ENCODE measurements at regions not wholly inside any gene's neighbourhood (a gene's known extent, or its start where the extent isn't known, plus 50 kb on each side); places are given as distances from the start of the nearest gene placed in this dataset.

DNA sequence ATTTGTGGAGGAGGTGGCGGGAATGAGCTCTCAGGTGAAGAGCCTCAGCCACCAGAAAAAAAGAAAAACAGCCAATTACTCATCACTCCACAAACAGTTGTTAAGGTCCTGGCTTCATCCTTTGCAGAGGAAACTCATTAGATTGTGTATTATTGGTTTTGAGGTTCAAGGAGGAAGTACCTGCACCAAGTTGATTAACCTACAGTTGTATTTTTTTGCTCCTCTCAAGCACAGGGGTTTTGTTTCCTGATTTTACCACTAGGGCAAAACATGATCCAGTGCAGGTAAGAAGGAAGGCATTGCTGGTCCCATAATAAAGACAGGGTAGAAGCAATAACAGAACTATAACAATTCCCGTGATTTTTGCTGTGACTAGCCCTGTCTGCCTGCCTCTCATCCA is 84.0 kb upstream of the QRFPR start:
- Mint-ChIP-seq H3K9me3 (peaks cover 16 to 23% (median 20%) of the 10 kb centered on the region in 5 donors), H3K4me1 (peaks cover 0 to 3% (median 3%) of the 10 kb centered on the region in 3 donors), H3K27ac (no peak overlapping the region), H3K36me3 (peaks cover 0 to 13% (median 0%) of the 10 kb centered on the region in 3 donors), H3K27me3 (peaks cover 15 to 46% of the 10 kb centered on the region in 2 donors), H3K4me3 (no peak overlapping the region)
- Histone ChIP-seq H3K27me3 (ENCODE audit: insufficient read depth, low read length, poor library complexity, severe bottlenecking) (no peaks in the 10 kb centered on the region), H3K36me3 (ENCODE audit: insufficient read depth, low read length) (no peaks in the 10 kb centered on the region), H3K4me3 (ENCODE audit: low read length) (no peak overlapping the region), H3K4me1 (ENCODE audit: insufficient read depth, low read length) (no peaks in the 10 kb centered on the region), H3K27ac (ENCODE audit: low read depth, low read length) (no peak overlapping the region), H3K9me3 (ENCODE audit: low read length) (no peaks in the 10 kb centered on the region)
- no peak for DNase-seq
- CTCF ChIA-PET = no interaction called here
- POLR2A ChIA-PET = no interaction called here

DNA sequence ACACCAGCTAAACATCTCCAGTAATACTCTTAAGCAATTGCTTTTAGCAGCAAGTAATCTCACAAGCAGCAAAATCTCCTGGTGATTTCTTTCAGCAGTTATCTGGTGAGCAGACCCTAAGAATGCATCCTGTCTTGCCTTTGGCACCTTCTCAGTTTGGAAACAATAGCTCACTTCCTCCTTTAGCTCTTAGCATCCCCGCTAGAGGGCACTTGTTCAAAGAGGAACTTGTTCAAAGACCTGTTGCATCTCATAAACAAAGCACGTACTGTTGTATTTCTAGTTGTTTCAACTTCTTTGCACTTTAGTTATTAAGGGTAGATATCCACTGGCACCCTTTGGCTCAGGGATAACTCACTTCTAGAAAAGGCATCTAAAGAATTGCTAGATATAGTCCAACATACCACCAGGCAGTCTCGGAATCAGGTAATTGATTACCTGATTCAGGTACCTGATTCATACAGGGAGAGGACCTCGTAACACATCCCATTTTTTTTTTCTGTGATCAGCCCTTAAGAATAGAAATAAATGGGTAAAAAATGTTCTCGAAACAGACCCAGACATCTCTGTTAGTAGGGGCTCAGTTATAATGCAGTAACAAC is 81.9 kb upstream of the QRFPR start:
- H3K36me3 Mint-ChIP-seq = peaks cover 0 to 9% (median 0%) of the 10 kb centered on the region in 3 donors
- no peak overlapping the region for H3K4me3 Mint-ChIP-seq
- Histone ChIP-seq H3K27me3 (ENCODE audit: insufficient read depth, low read length, poor library complexity, severe bottlenecking) (no peaks in the 10 kb centered on the region), H3K4me1 (ENCODE audit: insufficient read depth, low read length) (no peaks in the 10 kb centered on the region), H3K27ac (ENCODE audit: low read depth, low read length) (no peak overlapping the region), H3K9me3 (ENCODE audit: low read length) (no peaks in the 10 kb centered on the region), H3K36me3 (ENCODE audit: insufficient read depth, low read length) (no peaks in the 10 kb centered on the region), H3K4me3 (ENCODE audit: low read length) (no peak overlapping the region)
- ChIA-PET POLR2A (no interaction called here), CTCF (interaction anchor here (0.7 to 1.3 kb wide), 7 partner anchors 9 to 274 kb away, joined by 3 to 5 read pairs (median 3); no protein-coding TSS in a partner anchor)
- H3K4me1 Mint-ChIP-seq = peaks cover 0 to 3% (median 3%) of the 10 kb centered on the region in 3 donors
- peaks cover 7 to 62% of the 10 kb centered on the region in 2 donors for H3K27me3 Mint-ChIP-seq
- peaks cover 9 to 14% (median 12%) of the 10 kb centered on the region in 5 donors for H3K9me3 Mint-ChIP-seq
- H3K27ac Mint-ChIP-seq = peak overlapping the region in 1 of 8 donors; percentile 30
- DNase-seq = peak in 3 of 5 donors; percentile 11 to 55 (median 17)

DNA sequence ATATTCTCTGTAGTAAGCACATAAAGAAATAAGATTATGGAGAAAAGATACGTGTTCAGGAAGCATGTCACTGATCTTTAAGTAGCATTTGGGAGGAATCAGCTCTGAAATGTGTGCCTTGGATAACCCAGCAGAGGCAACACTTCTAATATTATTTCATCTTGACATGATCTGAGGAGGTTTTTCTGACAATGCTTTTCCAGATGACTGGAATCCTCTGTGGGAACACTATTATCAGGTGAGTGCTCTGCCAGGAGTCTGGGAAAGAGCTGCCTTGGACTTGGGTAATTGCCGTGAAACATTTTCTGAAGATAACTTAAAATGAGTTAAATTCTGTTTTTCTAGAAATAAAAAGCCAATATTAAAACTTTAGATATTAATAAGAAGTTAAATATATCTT is 78.2 kb upstream of the QRFPR start:
- Mint-ChIP-seq H3K36me3 (no peaks in the 10 kb centered on the region), H3K4me3 (no peak overlapping the region), H3K27me3 (peaks cover 13 to 69% of the 10 kb centered on the region in 2 donors), H3K4me1 (peaks cover 0 to 3% (median 3%) of the 10 kb centered on the region in 3 donors), H3K9me3 (no peaks in the 10 kb centered on the region), H3K27ac (no peak overlapping the region)
- Histone ChIP-seq H3K4me3 (ENCODE audit: low read length) (no peak overlapping the region), H3K9me3 (ENCODE audit: low read length) (no peaks in the 10 kb centered on the region), H3K27me3 (ENCODE audit: insufficient read depth, low read length, poor library complexity, severe bottlenecking) (no peaks in the 10 kb centered on the region), H3K27ac (ENCODE audit: low read depth, low read length) (no peak overlapping the region), H3K4me1 (ENCODE audit: insufficient read depth, low read length) (no peaks in the 10 kb centered on the region), H3K36me3 (ENCODE audit: insufficient read depth, low read length) (no peaks in the 10 kb centered on the region)
- POLR2A ChIA-PET = no interaction called here
- CTCF ChIA-PET = interaction anchor here (0.8 kb wide), 1 partner anchor 21 kb away, joined by 3 read pairs; no protein-coding TSS in a partner anchor
- DNase-seq = no peak

DNA sequence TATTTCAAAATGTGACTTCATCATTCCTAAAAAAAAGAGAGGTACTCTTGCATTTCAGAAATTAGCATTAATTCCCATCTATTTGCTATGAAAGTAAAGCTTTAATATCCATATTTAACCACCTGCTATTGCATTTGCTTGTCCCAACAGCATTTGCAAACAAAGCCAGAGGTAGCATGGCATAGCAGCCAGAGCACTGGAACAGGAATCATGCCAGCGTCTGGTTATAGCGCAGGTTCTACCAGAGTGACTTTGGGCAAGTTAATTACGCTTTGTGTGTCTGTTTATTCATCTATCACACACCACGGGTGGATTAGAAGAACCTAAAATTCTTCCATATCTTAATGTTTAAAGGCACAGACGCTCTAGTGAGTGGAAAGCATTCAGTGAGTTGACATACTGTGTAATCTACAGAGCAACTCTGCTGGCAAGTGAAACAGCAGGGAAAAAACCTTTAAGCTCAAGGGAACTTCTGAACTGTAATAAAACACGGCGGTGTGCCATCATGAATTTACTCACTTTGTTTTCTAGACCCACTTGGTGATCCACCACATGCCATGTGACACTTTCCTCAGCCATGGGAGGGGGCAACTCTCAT is 76.6 kb upstream of the QRFPR start:
- no peak overlapping the region for H3K4me3 ChIP-seq (ENCODE audit: low read length)
- Mint-ChIP-seq H3K4me3 (no peak overlapping the region), H3K4me1 (no peaks in the 10 kb centered on the region), H3K27ac (no peak overlapping the region), H3K9me3 (no peaks in the 10 kb centered on the region), H3K27me3 (peaks cover 16 to 68% of the 10 kb centered on the region in 2 donors), H3K36me3 (no peaks in the 10 kb centered on the region)
- no peaks in the 10 kb centered on the region for H3K36me3 ChIP-seq (ENCODE audit: insufficient read depth, low read length)
- ChIA-PET CTCF (no interaction called here), POLR2A (no interaction called here)
- H3K27ac ChIP-seq (ENCODE audit: low read depth, low read length) = no peak overlapping the region
- H3K4me1 ChIP-seq (ENCODE audit: insufficient read depth, low read length) = no peaks in the 10 kb centered on the region
- H3K27me3 ChIP-seq (ENCODE audit: insufficient read depth, low read length, poor library complexity, severe bottlenecking) = no peaks in the 10 kb centered on the region
- H3K9me3 ChIP-seq (ENCODE audit: low read length) = no peaks in the 10 kb centered on the region
- DNase-seq = no peak

DNA sequence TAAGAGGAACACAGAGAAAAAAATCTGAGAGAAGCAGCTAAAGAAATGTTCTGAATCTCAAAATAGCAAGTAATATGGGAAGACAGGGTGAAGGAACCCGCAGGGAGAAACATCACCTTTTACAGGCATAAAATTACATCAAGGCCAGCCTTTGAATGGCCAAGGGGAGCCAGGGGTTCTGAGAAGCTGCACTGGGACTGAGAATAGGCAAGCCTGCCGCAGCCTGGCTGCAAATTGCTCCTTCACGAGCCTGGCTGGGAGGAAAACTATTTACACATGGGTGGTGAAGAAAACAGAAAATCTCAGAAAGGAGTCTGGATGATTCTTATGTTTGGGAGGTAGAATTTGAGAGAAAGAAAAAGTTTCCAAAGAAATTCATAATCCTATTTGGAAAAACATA is 74.5 kb upstream of the QRFPR start:
- no peaks in the 10 kb centered on the region for H3K27me3 ChIP-seq (ENCODE audit: insufficient read depth, low read length, poor library complexity, severe bottlenecking)
- no peak overlapping the region for H3K4me3 ChIP-seq (ENCODE audit: low read length)
- no peak overlapping the region for H3K27ac Mint-ChIP-seq
- no peak overlapping the region for H3K4me3 Mint-ChIP-seq
- no peaks in the 10 kb centered on the region for H3K36me3 Mint-ChIP-seq
- POLR2A ChIA-PET = no interaction called here
- no peaks in the 10 kb centered on the region for H3K4me1 Mint-ChIP-seq
- no peaks in the 10 kb centered on the region for H3K9me3 Mint-ChIP-seq
- CTCF ChIA-PET = no interaction called here
- no peaks in the 10 kb centered on the region for H3K9me3 ChIP-seq (ENCODE audit: low read length)
- H3K27ac ChIP-seq (ENCODE audit: low read depth, low read length) = no peak overlapping the region
- DNase-seq = no peak
- H3K4me1 ChIP-seq (ENCODE audit: insufficient read depth, low read length) = no peaks in the 10 kb centered on the region
- H3K27me3 Mint-ChIP-seq = peaks cover 16 to 62% of the 10 kb centered on the region in 2 donors
- H3K36me3 ChIP-seq (ENCODE audit: insufficient read depth, low read length) = no peaks in the 10 kb centered on the region

DNA sequence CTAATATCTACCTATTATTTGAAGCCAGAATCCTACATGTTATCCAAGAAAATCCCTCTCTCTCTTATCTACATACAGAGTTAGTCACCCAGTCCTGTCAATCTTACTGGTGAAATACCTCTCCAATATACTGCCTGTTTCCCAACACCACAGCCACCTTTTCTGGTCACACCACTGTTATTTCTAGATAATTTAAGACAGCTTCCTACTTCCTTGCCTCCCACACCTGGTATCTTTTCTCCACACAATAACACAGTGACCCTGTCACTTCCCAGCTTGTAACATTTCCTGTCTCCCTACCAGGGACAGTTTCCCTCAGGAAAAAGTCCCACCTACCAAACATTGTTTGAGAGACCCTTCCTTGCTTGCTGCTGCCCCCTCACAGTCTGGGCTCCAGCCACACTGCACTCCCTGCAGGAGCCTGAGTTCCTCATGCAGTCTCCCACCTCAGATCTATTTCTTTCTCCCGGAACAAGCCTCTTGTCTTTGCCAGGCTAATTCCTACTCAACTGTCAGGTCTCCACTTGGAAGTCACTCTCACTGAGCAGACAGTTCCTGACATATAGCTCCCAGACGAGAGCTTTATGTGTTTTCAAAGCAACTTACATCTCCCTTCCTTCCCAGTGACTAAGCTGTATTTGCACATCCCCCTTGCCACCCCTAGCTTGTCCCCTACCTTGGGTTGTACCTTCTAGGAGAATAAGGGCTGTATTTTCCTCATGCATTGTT is 73.6 kb upstream of the QRFPR start:
- Mint-ChIP-seq H3K27me3 (peaks cover 16 to 61% of the 10 kb centered on the region in 2 donors), H3K4me1 (no peaks in the 10 kb centered on the region), H3K36me3 (no peaks in the 10 kb centered on the region), H3K27ac (no peak overlapping the region), H3K9me3 (no peaks in the 10 kb centered on the region), H3K4me3 (no peak overlapping the region)
- DNase-seq = no peak
- Histone ChIP-seq H3K9me3 (ENCODE audit: low read length) (no peaks in the 10 kb centered on the region), H3K36me3 (ENCODE audit: insufficient read depth, low read length) (no peaks in the 10 kb centered on the region), H3K27me3 (ENCODE audit: insufficient read depth, low read length, poor library complexity, severe bottlenecking) (no peaks in the 10 kb centered on the region), H3K4me1 (ENCODE audit: insufficient read depth, low read length) (no peaks in the 10 kb centered on the region), H3K4me3 (ENCODE audit: low read length) (no peak overlapping the region), H3K27ac (ENCODE audit: low read depth, low read length) (no peak overlapping the region)
- ChIA-PET CTCF (interaction anchor here (1.5 kb wide), 1 partner anchor 8 kb away, joined by 4 read pairs; no protein-coding TSS in a partner anchor), POLR2A (no interaction called here)

DNA sequence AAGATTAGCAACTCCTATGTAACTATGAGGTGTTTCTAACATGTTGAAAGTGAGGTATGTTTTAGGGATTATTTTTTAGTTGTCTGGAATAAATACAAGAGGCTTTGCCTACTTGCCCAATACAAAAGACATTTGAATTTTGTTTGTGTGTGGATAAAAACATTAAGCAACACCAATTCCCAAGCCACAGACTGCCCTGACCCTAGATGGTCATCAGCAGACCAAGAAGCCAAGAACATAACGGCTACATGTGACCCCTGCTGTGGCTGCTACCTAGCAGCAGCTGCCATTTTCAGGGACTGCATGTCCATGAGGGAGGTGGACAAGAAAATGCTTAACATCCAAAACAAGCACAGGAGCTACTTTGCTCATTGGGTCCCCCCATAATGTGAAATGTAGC is 70.5 kb upstream of the QRFPR start:
- Mint-ChIP-seq H3K4me1 (no peaks in the 10 kb centered on the region), H3K4me3 (no peak overlapping the region), H3K27ac (no peak overlapping the region), H3K36me3 (no peaks in the 10 kb centered on the region), H3K9me3 (no peaks in the 10 kb centered on the region), H3K27me3 (peaks cover 13 to 37% of the 10 kb centered on the region in 2 donors)
- Histone ChIP-seq H3K27ac (ENCODE audit: low read depth, low read length) (no peak overlapping the region), H3K27me3 (ENCODE audit: insufficient read depth, low read length, poor library complexity, severe bottlenecking) (no peaks in the 10 kb centered on the region), H3K36me3 (ENCODE audit: insufficient read depth, low read length) (no peaks in the 10 kb centered on the region), H3K9me3 (ENCODE audit: low read length) (no peaks in the 10 kb centered on the region), H3K4me1 (ENCODE audit: insufficient read depth, low read length) (no peaks in the 10 kb centered on the region), H3K4me3 (ENCODE audit: low read length) (no peak overlapping the region)
- no peak for DNase-seq
- CTCF ChIA-PET = interaction anchor here (1.0 kb wide), 1 partner anchor 11 kb away, joined by 3 read pairs; no protein-coding TSS in a partner anchor
- POLR2A ChIA-PET = no interaction called here

DNA sequence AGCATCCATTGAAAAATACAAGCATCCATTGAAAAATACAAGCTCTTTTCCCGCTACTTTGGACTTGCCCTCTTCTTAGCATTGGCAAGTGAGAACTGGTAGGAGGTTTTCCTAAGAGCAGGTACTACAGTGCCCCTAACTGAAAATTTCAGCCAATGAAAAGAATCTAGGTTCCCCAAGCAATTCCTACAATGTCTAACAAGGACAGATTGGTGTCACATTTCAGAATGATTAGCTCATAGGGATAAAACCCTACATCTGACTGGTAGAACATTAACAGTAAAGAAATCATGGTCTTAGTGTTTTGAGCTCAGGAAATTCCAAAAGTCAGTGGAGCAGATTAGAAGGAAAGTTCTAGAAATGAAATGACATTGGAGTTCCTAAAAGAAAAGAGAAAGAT is 68.6 kb upstream of the QRFPR start:
- H3K4me1 Mint-ChIP-seq = no peaks in the 10 kb centered on the region
- Histone ChIP-seq H3K9me3 (ENCODE audit: low read length) (no peaks in the 10 kb centered on the region), H3K4me1 (ENCODE audit: insufficient read depth, low read length) (no peaks in the 10 kb centered on the region), H3K4me3 (ENCODE audit: low read length) (no peak overlapping the region), H3K36me3 (ENCODE audit: insufficient read depth, low read length) (no peaks in the 10 kb centered on the region), H3K27me3 (ENCODE audit: insufficient read depth, low read length, poor library complexity, severe bottlenecking) (no peaks in the 10 kb centered on the region), H3K27ac (ENCODE audit: low read depth, low read length) (no peak overlapping the region)
- no peak for DNase-seq
- peaks cover 0 to 3% (median 0%) of the 10 kb centered on the region in 5 donors for H3K9me3 Mint-ChIP-seq
- ChIA-PET POLR2A (no interaction called here), CTCF (no interaction called here)
- no peak overlapping the region for H3K4me3 Mint-ChIP-seq
- H3K27ac Mint-ChIP-seq = no peak overlapping the region
- peaks cover 5 to 31% of the 10 kb centered on the region in 2 donors for H3K27me3 Mint-ChIP-seq
- H3K36me3 Mint-ChIP-seq = no peaks in the 10 kb centered on the region
